OCI-LY3 (cell line): ENCODE measurements at regions not wholly inside any gene's neighbourhood (a gene's known extent, or its start where the extent isn't known, plus 50 kb on each side); places are given as distances from the start of the nearest gene placed in this dataset.

Experiments used
- CTCF ChIP-seq: fragments of 200-600, 300-600 bp; sonication (generic); IDR thresholded peaks from 2 replicates; pipeline ENCODE4 v1.5.1; 2014; ENCODE audit warnings: antibody characterized with exemption, low read length, low read depth
- EZH2phosphoT487 ChIP-seq: fragments of 200-600 bp; shearing (Covaris generic); IDR thresholded peaks from 2 replicates; pipeline ENCODE4 v1.6.1; 2018; ENCODE audit warnings: antibody characterized with exemption, mixed run types, low read depth

DNA sequence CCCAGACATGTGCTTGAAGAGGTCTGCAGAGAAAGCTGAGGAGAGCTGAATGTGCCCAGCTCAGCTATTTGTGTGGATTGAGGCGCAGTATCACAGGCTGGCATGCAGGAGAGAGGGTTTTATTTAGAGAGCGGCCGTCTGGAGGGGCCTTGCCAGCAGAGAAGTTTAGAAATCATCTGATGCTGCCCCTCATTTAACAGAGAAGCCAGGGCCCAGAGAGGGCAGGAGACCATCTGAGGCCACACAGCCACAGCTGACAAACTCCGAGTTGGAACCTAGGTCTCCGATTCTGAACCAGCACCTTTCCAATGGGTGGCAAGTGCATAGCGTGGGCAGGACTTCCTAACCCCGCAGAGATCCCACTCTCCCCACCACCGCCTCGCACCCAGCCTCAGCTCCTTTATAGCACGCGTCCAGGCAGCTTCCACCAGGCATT, 101.0 kb downstream of the LSM3 start:
- TF ChIP-seq CTCF (no peak), EZH2phosphoT487 (no peak)
